ENCODE measurements at regions not wholly inside any gene's neighbourhood (a gene's known extent, or its start where the extent isn't known, plus 50 kb on each side); places are given as distances from the start of the nearest gene placed in this dataset.

DNA sequence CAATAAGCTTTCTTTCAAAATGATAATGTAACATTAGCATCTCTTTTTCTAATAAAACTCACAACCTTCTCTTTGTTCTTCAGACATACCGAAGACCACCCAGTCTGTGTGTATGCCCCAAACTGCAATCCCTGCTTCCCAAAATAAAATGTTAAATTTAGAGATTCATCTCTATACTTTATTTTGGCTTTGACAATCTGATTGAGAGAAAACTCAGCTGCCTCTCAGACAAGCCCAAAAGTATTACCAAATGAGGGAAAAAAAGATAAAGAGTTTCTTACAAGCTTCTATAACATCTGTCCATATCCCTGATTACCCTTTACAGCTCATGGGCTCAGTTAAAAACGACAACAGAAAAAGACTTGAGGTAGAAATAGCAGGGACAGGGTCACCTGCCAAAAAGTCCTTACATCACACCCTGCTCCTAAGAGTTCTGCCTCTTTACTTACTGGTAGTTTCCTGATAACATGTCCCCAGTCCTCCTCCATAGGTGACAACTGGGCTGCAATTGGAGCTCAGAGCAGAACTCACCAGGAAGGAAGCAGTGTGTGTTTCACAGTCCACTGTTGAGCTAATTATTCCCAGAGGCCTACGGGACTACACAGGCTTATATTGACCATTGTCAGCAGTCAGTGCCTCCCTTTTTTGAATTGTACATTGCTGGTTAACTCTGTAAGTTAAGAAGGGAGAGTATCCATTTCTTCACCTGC, 70.9 kb upstream of the FAM9C start:
- no peak for TF ChIP-seq TAF1 (IDR thresholded peaks at IDR 0.05; ENCODE audit: low read depth)
- no peak for TF ChIP-seq ZBTB7A (IDR thresholded peaks at IDR 0.05; ENCODE audit: low read depth)
- TF ChIP-seq, protein P1, sequence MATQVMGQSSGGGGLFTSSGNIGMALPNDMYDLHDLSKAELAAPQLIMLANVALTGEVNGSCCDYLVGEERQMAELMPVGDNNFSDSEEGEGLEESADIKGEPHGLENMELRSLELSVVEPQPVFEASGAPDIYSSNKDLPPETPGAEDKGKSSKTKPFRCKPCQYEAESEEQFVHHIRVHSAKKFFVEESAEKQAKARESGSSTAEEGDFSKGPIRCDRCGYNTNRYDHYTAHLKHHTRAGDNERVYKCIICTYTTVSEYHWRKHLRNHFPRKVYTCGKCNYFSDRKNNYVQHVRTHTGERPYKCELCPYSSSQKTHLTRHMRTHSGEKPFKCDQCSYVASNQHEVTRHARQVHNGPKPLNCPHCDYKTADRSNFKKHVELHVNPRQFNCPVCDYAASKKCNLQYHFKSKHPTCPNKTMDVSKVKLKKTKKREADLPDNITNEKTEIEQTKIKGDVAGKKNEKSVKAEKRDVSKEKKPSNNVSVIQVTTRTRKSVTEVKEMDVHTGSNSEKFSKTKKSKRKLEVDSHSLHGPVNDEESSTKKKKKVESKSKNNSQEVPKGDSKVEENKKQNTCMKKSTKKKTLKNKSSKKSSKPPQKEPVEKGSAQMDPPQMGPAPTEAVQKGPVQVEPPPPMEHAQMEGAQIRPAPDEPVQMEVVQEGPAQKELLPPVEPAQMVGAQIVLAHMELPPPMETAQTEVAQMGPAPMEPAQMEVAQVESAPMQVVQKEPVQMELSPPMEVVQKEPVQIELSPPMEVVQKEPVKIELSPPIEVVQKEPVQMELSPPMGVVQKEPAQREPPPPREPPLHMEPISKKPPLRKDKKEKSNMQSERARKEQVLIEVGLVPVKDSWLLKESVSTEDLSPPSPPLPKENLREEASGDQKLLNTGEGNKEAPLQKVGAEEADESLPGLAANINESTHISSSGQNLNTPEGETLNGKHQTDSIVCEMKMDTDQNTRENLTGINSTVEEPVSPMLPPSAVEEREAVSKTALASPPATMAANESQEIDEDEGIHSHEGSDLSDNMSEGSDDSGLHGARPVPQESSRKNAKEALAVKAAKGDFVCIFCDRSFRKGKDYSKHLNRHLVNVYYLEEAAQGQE (IDR thresholded peaks at IDR 0.05; ENCODE audit: low read depth) = no peak
- no peak for TF ChIP-seq CEBPB (IDR thresholded peaks at IDR 0.05)
- TF ChIP-seq TEAD4 (IDR thresholded peaks at IDR 0.05) = no peak
